IMR-90 (cell line): ENCODE measurements at regions not wholly inside any gene's neighbourhood (a gene's known extent, or its start where the extent isn't known, plus 50 kb on each side); places are given as distances from the start of the nearest gene placed in this dataset.

Source experiments
- ATAC-seq: fragments of 200-7000 bp; cut with Tn5 transposase; 2 replicates; pipeline ENCODE4 v1.9.1; 2020; ENCODE audit warnings: low read depth, mild to moderate bottlenecking, moderate library complexity
- BruUV-seq: library from RNA; stranded (reverse); fragments of 400-500 nt; replicated peaks from 2 replicates; lab custom pipeline; 2021; lab: Mats Ljungman, UMichigan
- CTCF ChIA-PET: fragments of 300-600 bp; formaldehyde crosslinking; extraction: SDS; loops from one replicate; lab custom pipeline; 2021; ENCODE audit warnings: antibody characterized with exemption; lab: Yijun Ruan, JAX
- POLR2A ChIA-PET: fragments of 300-600 bp; sonication (Branson Sonifier 250); formaldehyde crosslinking; loops from one replicate; lab custom pipeline; 2022; ENCODE audit warnings: antibody characterized with exemption; ENCODE audit not compliant: unreplicated experiment; lab: Charles Lee
- DNase-seq: peaks from one replicate; pipeline ENCODE4 v3.0.0; 2013
- H2AFZ ChIP-seq: replicated peaks from 2 replicates; pipeline ENCODE3; 2013; ENCODE audit warnings: low read length, mild to moderate bottlenecking; ENCODE audit not compliant: poor library complexity
- H2AK5ac ChIP-seq: 2 replicates; pipeline ENCODE4 v1.6.1; 2013; ENCODE audit warnings: low read depth, low read length, inconsistent platforms
- H2AK9ac ChIP-seq: replicated peaks from 2 replicates; pipeline ENCODE3; 2013; ENCODE audit warnings: mild to moderate bottlenecking, low read depth, low read length, moderate library complexity; ENCODE audit not compliant: poor library complexity
- H2BK120ac ChIP-seq: 2 replicates; pipeline ENCODE4 v1.6.1; 2013; ENCODE audit warnings: low read depth, low read length, inconsistent platforms
- H2BK15ac ChIP-seq: 3 replicates; pipeline ENCODE4 v1.6.1; 2013; ENCODE audit warnings: low read depth, low read length, inconsistent platforms
- H2BK20ac ChIP-seq: 2 replicates; pipeline ENCODE4 v1.6.1; 2013; ENCODE audit warnings: low read depth, mild to moderate bottlenecking, inconsistent platforms, low read length, moderate library complexity
- H2BK5ac ChIP-seq: 2 replicates; pipeline ENCODE4 v1.6.1; 2013; ENCODE audit warnings: mild to moderate bottlenecking, low read depth, low read length, inconsistent platforms; ENCODE audit not compliant: poor library complexity, severe bottlenecking
- H3K14ac ChIP-seq: replicated peaks from 2 replicates; pipeline ENCODE4 v1.6.1; 2013; ENCODE audit warnings: low read depth, low read length, inconsistent platforms
- H3K18ac ChIP-seq: 2 replicates; pipeline ENCODE4 v1.6.1; 2013; ENCODE audit warnings: low read depth, low read length, control low read depth
- H3K23ac ChIP-seq: 2 replicates; pipeline ENCODE4 v1.6.1; 2013; ENCODE audit warnings: low read depth, low read length, inconsistent platforms
- H3K27ac ChIP-seq: 2 replicates; pipeline ENCODE4 v1.5.1; 2013; ENCODE audit warnings: mild to moderate bottlenecking, control low read depth, low read length; ENCODE audit not compliant: insufficient read depth
- H3K27me3 ChIP-seq: 2 replicates; pipeline ENCODE4 v1.6.1; 2013; ENCODE audit warnings: low read length; ENCODE audit not compliant: control insufficient read depth, insufficient read depth
- H3K36me3 ChIP-seq: 2 replicates; pipeline ENCODE4 v1.6.1; 2013; ENCODE audit warnings: low read length, mixed read lengths; ENCODE audit not compliant: control insufficient read depth, insufficient read depth
- H3K4ac ChIP-seq: 2 replicates; pipeline ENCODE4 v1.6.1; 2013; ENCODE audit warnings: low read depth, low read length, inconsistent platforms
- H3K4me1 ChIP-seq: 2 replicates; pipeline ENCODE4 v1.6.1; 2013; ENCODE audit warnings: low read length, mixed read lengths; ENCODE audit not compliant: control insufficient read depth, insufficient read depth
- H3K4me2 ChIP-seq: 2 replicates; pipeline ENCODE4 v1.6.1; 2013; ENCODE audit warnings: low read depth, mild to moderate bottlenecking, control low read depth, low read length, moderate library complexity
- H3K4me3 ChIP-seq: 2 replicates; pipeline ENCODE4 v1.5.1; 2013; ENCODE audit warnings: low read depth, mild to moderate bottlenecking, control low read depth, low read length, moderate library complexity; ENCODE audit not compliant: insufficient read depth
- H3K56ac ChIP-seq: 2 replicates; pipeline ENCODE4 v1.6.1; 2013; ENCODE audit warnings: low read length, inconsistent platforms; ENCODE audit not compliant: insufficient read depth; ENCODE audit errors: extremely low read depth
- H3K79me1 ChIP-seq, 2 experiments: 2 replicates each; pipeline ENCODE4 v1.6.1; 2013; ENCODE audit warnings: low read length in 2 of 2, inconsistent platforms in 1 of 2, low read depth in 1 of 2
- H3K9ac ChIP-seq: 2 replicates; pipeline ENCODE4 v1.6.1; 2013; ENCODE audit warnings: low read depth, low read length, control low read depth
- H3K9me1 ChIP-seq: 2 replicates; pipeline ENCODE4 v1.6.1; 2013; ENCODE audit warnings: low read length, inconsistent platforms; ENCODE audit not compliant: insufficient read depth
- H3K9me3 ChIP-seq: 2 replicates; pipeline ENCODE4 v1.6.1; 2013; ENCODE audit warnings: low read length; ENCODE audit not compliant: control insufficient read depth, insufficient read depth
- H4K20me1 ChIP-seq: 2 replicates; pipeline ENCODE4 v1.6.1; 2013; ENCODE audit warnings: low read length, inconsistent platforms; ENCODE audit not compliant: insufficient read depth
- H4K5ac ChIP-seq: 2 replicates; pipeline ENCODE4 v1.6.1; 2013; ENCODE audit warnings: mild to moderate bottlenecking, low read depth, low read length, control low read depth
- H4K8ac ChIP-seq, 2 experiments: 2 replicates each; pipeline ENCODE4 v1.6.1; 2013; ENCODE audit warnings: low read depth in 2 of 2, low read length in 2 of 2, control low read depth in 1 of 2, inconsistent platforms in 1 of 2
- H4K91ac ChIP-seq: 2 replicates; pipeline ENCODE4 v1.6.1; 2013; ENCODE audit warnings: low read depth, low read length, inconsistent platforms; ENCODE audit not compliant: insufficient read depth
- CTCF ChIP-seq: conservative IDR thresholded peaks from 2 replicates; pipeline ENCODE4 v1.5.1; 2012; ENCODE audit warnings: mild to moderate bottlenecking, low read depth, low read length, improper control_type of control experiment
- WGBS, 2 experiments: methylation state at CpG; one replicate each; pipeline versions ENCODE4 v1.1.5 to v1.1.7; 2013; ENCODE audit warnings: missing lambda C conversion rate in 2 of 2; ENCODE audit not compliant: insufficient read length in 1 of 2; ENCODE audit errors: extremely low coverage in 2 of 2; 5-methylcytosine and 5-hydroxymethylcytosine counted together
- dilution Hi-C: fragments of 300-500 bp; cut with HindIII; formaldehyde crosslinking; loops from one replicate; pipeline ENCODE4 v1.14.3; 2018; ENCODE audit warnings: low sequenced_read_pairs; ENCODE audit not compliant: unreplicated experiment
- in situ Hi-C: fragments of 300-500 bp; cut with MboI; formaldehyde crosslinking; loops from 3 replicates; pipeline ENCODE4 v1.14.3; 2019; ENCODE audit warnings: low sequenced_read_pairs, inconsistent platforms, mixed read lengths
- intact Hi-C: fragments of 100-400 bp; cut with micrococcal nuclease; formaldehyde crosslinking; loops from 2 replicates; pipeline ENCODE4 v1.10.0; 2022
- TF ChIP-seq, protein P1 (sequence below): fragments of 150-350 bp; IDR thresholded peaks from 2 replicates; pipeline ENCODE4 v1.6.1; 2017; ENCODE audit warnings: mild to moderate bottlenecking, antibody characterized with exemption, low read length, low read depth

- DNase-seq: no peak
- Histone ChIP-seq H3K27ac (no peak overlapping the region), H2BK20ac (no peak overlapping the region), H3K79me1 (no peaks in the 10 kb centered on the region), H3K4ac (no peak overlapping the region), H3K18ac (no peak overlapping the region), H3K56ac (no peak overlapping the region), H3K27me3 (peaks cover 6% of the 10 kb centered on the region; the same call in 1 of the 2 replicates), H2AK5ac (no peak overlapping the region), H3K9ac (no peak overlapping the region), H3K4me2 (no peak overlapping the region), H2BK5ac (no peak overlapping the region), H3K36me3 (no peaks in the 10 kb centered on the region), H2AK9ac (no peak overlapping the region), H3K14ac (no peak overlapping the region), H2BK15ac (no peak overlapping the region), H3K23ac (no peak overlapping the region), H2BK120ac (no peak overlapping the region), H3K9me1 (no peaks in the 10 kb centered on the region), H4K20me1 (no peaks in the 10 kb centered on the region), H4K91ac (no peak overlapping the region), H2AFZ (no peak overlapping the region), H4K8ac (no peak overlapping the region), H4K5ac (no peak overlapping the region), H3K4me3 (no peak overlapping the region), H3K9me3 (0 out of 2 replicates have a peak, but pooled peaks cover 4% of the 10 kb centered on the region), H3K4me1 (no peaks in the 10 kb centered on the region)
- WGBS, 2 experiments: 57% methylated on average over 2 of the region's 2 CpGs; no CpG with 5 or more reads in 1 of the 2 experiments
- no peak for ATAC-seq
- in situ Hi-C loops (no loop called here), intact Hi-C loops (no loop called here), dilution Hi-C loops (no loop called here)
- ChIA-PET POLR2A (no interaction called here), CTCF (no interaction called here)
- no peak for TF ChIP-seq CTCF
- TF ChIP-seq, protein P1, sequence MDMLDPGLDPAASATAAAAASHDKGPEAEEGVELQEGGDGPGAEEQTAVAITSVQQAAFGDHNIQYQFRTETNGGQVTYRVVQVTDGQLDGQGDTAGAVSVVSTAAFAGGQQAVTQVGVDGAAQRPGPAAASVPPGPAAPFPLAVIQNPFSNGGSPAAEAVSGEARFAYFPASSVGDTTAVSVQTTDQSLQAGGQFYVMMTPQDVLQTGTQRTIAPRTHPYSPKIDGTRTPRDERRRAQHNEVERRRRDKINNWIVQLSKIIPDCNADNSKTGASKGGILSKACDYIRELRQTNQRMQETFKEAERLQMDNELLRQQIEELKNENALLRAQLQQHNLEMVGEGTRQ: no peak
- BruUV-seq: no TSS peak
Measured at GRCh38 chr4:151896880-151897279, 136.1 kb upstream of the GATB start.
